ENCODE measurements at regions not wholly inside any gene's neighbourhood (a gene's known extent, or its start where the extent isn't known, plus 50 kb on each side); places are given as distances from the start of the nearest gene placed in this dataset.

- Histone ChIP-seq H4K91ac (ENCODE audit: insufficient read length, low read depth, low read length) (no peak overlapping the region), H3K14ac (ENCODE audit: insufficient read depth, low read length) (no peak overlapping the region), H4K8ac (replicated peaks; ENCODE audit: insufficient read length, low read depth, low read length) (no peak overlapping the region), H3K27ac (ENCODE audit: insufficient read length, low read depth, low read length) (no peak overlapping the region), H4K5ac (ENCODE audit: insufficient read length, low read depth, low read length) (no peak overlapping the region), H2BK120ac (ENCODE audit: low read depth, low read length, poor library complexity, severe bottlenecking) (no peak overlapping the region), H3T11ph (ENCODE audit: low read length) (no peak overlapping the region), H2BK5ac (ENCODE audit: insufficient read length, low read length) (no peak overlapping the region), H3K23ac (ENCODE audit: insufficient read length, low read depth, low read length) (no peak overlapping the region), H3K27me3 (ENCODE audit: insufficient read depth, low read length) (no peaks in the 10 kb centered on the region; the same call in 1 of the 2 replicates), H2AK5ac (ENCODE audit: insufficient read length, low read length) (no peak overlapping the region), H3K56ac (ENCODE audit: insufficient read length, low read depth, low read length) (no peak overlapping the region), H2BK12ac (ENCODE audit: insufficient read length, low read depth, low read length) (no peak overlapping the region), H3K79me1 (ENCODE audit: insufficient read depth, low read depth, low read length, poor library complexity, severe bottlenecking) (no peaks in the 10 kb centered on the region), H3K23me2 (ENCODE audit: insufficient read length, low read depth, low read length, poor library complexity, severe bottlenecking) (no peaks in the 10 kb centered on the region), H3K4ac (ENCODE audit: low read depth, low read length) (no peak overlapping the region), H3K9me3 (ENCODE audit: control insufficient read depth, low read depth, low read length) (no peaks in the 10 kb centered on the region), H3K9ac (ENCODE audit: extremely low read depth, insufficient read length, low read length) (no peak overlapping the region), H2AFZ (ENCODE audit: low read length) (no peak overlapping the region), H3K18ac (ENCODE audit: insufficient read length, low read depth, low read length) (no peak overlapping the region), H2BK20ac (ENCODE audit: low read depth, low read length, poor library complexity, severe bottlenecking) (no peak overlapping the region), H4K20me1 (ENCODE audit: control insufficient read depth, insufficient read depth, insufficient read length) (peaks cover 3% of the 10 kb centered on the region), H3K4me1 (ENCODE audit: insufficient read depth, low read length) (no peaks in the 10 kb centered on the region; the same call in 1 of the 2 replicates), H3K79me2 (ENCODE audit: insufficient read depth, low read length) (no peaks in the 10 kb centered on the region), H3K4me2 (ENCODE audit: insufficient read depth, insufficient read length, low read length) (no peak overlapping the region), H2BK15ac (ENCODE audit: low read depth, low read length) (no peak overlapping the region)
- TF ChIP-seq, protein P1, sequence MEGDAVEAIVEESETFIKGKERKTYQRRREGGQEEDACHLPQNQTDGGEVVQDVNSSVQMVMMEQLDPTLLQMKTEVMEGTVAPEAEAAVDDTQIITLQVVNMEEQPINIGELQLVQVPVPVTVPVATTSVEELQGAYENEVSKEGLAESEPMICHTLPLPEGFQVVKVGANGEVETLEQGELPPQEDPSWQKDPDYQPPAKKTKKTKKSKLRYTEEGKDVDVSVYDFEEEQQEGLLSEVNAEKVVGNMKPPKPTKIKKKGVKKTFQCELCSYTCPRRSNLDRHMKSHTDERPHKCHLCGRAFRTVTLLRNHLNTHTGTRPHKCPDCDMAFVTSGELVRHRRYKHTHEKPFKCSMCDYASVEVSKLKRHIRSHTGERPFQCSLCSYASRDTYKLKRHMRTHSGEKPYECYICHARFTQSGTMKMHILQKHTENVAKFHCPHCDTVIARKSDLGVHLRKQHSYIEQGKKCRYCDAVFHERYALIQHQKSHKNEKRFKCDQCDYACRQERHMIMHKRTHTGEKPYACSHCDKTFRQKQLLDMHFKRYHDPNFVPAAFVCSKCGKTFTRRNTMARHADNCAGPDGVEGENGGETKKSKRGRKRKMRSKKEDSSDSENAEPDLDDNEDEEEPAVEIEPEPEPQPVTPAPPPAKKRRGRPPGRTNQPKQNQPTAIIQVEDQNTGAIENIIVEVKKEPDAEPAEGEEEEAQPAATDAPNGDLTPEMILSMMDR (conservative IDR thresholded peaks at IDR 0.05): no peak
- Mint-ChIP-seq H3K27ac (no peak overlapping the region), H3K4me3 (no peak overlapping the region), H3K4me1 (peaks cover 9% of the 10 kb centered on the region in 2 experiments), H3K9me3 (peaks cover 3 to 10% of the 10 kb centered on the region in 2 experiments; a peak in 4 of 5 replicates), H3K27me3 (ENCODE audit: low read depth) (peaks cover 15% of the 10 kb centered on the region), H3K36me3 (ENCODE audit: insufficient read depth in 1 of 3, low read depth in 3 of 3) (no peaks in the 10 kb centered on the region)
- DNase-seq: no peak
- no CpG with 5 or more reads among the region's 6 CpGs for WGBS (ENCODE audit: extremely low coverage, insufficient read length, low lambda C conversion rate)
Measured at GRCh38 chr14:100644383-100644782, 57.2 kb upstream of the BEGAIN start.

Measured in H9 (cell line).